NOMO-1 treated with DMSO at 0.1 percent for 48 hours (cell line): ENCODE measurements at regions not wholly inside any gene's neighbourhood (a gene's known extent, or its start where the extent isn't known, plus 50 kb on each side); places are given as distances from the start of the nearest gene placed in this dataset.
"Not testable (repeated sequence)": the region's sequence is repeated elsewhere in the genome, so short reads cannot be mapped to it uniquely, and the experiment has no call there.

ENCODE experiments used
- DNase-seq: peaks from one replicate; lab custom pipeline; 2025; ENCODE audit not compliant: unreplicated experiment; lab: John Stamatoyannopoulos, UW

DNA sequence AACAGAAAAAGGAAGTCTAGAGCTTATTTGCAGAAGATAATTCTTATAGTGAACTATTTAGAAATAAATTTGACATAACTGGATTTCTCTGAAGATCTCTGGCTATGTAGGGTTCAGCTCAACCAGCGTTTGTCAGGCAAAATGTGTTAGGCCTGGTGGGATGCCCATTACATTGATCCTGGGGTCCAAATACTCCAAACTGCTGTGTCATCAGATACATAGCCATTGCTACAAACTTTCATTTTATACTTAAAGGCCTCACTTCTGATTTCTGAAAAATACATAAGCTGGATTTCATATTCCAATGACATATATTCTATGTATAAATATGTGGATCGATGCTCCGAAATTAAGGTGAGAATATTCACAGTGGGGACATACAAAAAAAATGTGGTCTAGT is 1958.9 kb upstream of the TENM3 start:
- DNase-seq, result no peak

DNA sequence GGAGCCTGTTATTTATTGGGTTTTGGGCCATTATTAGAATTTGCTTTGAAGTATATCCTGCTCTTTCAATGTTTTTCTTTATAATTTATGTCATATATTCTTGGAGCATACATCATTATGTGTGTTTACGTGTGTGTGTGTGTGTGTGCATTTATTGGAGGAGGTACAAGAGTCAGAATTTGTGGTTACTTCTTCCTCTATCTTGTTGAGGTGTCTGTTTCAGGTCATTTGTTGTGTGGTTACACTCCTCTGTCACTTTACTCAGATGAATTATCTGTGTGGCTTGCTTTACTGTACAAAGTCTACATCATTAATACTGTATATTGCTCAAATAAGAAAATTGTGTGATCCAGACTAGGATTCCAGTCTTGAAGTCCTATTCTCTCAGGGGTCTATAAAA is 1957.4 kb upstream of the TENM3 start:
- no peak for DNase-seq

DNA sequence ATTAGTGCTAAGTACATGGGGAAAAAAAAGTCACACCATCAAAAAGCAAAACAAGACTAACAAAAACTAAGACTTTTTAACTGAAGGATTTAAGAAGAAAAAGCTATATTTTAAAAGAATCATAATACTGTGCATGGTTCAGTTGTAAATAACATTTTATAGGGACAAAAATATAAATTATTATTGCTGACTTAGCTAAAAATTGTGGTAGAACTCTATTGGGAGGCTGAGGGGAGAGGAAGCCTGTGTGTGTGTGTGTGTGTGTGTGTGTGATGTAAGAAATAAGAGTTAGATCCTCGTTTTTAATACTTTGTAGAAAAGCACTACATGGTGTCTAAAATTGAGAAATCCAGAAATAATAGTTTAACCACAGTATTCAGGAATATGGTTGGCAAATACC is 1950.9 kb upstream of the TENM3 start:
- DNase-seq, result no peak

DNA sequence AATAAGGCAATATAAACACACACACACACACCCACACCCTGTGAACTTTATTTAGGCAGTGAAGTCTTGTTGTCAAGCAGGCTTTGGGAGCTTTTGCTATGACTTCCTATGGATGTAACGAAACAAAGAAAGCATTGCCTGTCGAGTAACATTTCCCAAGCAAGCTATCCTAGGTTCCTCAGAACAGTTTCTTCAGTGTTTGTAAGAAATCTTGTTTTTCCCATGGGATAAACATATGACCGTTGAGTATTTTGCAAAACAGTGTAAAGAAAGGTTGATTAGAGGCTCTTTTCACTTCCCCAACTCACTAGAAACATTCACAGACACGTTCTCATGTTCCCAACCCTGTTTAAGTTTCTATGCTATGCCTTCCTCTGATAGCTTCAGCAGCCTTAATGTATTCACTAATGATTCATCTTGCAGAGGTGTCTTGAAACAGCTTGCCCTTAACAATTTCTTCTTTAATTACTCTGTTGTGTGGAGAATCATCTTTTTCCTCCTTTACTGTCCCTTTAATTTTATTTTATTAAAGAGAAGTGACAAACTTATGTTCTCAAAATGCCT is 1947.1 kb upstream of the TENM3 start:
- no peak for DNase-seq

DNA sequence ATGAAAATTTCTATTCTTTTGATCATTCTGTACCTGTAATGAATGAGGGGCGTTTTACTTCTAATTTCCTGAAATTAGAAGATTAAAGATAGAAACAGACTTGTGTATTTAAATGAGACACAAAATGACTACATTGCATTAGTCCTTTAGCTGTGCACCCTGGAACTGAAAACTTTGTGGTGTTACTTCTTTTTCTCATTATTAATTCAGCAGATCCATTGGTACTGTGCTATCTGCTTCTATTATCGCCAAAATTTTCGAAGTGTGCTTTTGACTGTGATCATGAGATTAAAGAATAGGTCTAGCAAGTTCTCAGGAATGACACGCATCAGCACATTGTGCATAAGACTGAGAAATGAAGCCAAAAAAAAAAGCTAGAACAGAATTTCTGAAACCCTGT is 1938.9 kb upstream of the TENM3 start:
- DNase-seq, result no peak

DNA sequence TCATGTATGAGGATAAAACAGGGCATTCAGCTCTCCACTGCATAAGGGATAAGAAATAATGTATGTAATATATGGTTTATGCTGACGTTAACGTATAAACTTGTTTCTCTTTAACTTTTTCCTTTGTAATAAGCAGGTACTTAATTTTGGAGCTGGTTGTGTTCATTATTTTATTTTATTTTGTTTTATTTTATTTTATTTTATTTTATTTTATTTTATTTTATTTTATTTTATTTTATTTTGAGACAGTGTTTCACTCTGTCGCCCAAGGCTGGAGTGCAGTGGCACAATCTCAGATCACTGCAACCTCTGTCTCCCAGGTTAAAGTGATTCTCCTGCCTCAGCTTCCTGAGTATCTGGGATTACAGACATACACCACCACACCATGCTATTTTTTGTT is 1932.6 kb upstream of the TENM3 start:
- DNase-seq, result no peak

DNA sequence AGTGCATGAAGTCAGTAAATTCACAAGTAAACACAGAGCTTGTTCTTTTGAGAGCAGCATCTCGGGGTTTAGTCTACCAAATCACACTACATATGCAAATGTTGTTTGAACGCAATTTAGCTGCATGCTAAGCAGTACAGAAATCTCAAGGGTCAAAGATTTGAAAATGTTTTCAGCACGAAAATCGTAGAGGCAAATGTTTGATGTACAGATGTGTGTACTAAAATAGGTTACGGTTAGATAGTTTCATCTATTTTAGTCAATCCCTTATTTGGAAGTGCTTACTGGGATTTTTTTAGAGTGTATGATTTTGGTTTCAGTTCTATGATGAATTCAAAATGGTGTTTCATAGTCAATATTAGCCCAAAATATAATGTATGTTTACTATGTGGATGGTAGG is 1928.2 kb upstream of the TENM3 start:
- no peak for DNase-seq

DNA sequence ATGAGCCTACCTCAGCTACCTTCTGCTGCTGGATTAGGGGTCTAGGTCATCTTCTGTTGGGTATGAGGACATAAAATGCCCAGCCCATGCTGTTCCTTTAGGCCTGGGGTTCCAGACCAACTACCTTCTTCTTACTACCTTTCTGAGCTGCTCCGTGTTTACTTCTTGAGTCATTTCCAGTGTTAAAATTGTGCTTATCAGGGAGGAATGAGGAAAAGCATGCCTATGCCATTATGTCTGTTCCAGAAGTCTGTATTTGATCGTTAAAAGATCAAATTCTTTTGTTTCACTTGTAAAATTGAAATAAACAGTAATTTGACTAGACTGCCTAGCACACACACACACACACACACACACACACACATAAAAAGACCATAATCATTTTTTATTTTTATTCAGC is 1912.7 kb upstream of the TENM3 start:
- no peak for DNase-seq

DNA sequence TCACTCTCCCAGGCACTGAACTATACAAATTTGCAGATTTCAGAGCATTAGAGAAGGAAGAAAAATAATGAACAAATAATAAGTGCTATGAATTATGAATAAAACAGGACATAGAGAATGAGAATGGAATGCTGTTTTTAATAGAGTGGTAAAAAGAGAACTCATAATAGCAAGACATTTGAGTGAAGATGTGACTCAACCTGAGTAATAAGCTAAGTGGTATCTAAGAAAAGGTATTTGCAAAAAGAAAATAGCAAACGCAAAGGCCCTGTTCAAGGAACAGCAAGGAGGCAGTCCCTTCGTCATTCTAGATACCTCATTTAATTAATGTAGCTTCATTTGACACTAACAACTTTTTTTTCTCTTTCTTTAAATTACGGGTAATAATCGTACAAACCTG is 1910.0 kb upstream of the TENM3 start:
- DNase-seq, result no peak

DNA sequence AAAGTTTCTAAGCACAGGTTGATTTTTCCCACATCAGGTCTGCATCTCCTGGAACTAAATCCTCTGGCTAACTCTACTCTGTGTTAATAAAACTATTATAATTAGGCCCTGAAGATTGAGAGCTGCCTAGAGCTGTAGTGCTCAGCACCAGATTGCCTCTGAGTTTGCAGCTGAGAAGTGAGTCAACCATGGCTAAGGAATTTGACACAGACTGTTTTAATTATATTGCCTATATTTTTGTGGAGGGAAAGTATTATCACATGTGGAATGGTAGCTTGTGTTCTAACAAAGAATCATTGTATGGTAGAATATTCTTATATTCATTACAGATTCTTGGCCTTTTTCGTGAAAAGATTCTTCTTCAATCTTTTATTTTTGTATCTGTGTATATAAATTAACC is 1907.6 kb upstream of the TENM3 start:
- DNase-seq, result no peak

DNA sequence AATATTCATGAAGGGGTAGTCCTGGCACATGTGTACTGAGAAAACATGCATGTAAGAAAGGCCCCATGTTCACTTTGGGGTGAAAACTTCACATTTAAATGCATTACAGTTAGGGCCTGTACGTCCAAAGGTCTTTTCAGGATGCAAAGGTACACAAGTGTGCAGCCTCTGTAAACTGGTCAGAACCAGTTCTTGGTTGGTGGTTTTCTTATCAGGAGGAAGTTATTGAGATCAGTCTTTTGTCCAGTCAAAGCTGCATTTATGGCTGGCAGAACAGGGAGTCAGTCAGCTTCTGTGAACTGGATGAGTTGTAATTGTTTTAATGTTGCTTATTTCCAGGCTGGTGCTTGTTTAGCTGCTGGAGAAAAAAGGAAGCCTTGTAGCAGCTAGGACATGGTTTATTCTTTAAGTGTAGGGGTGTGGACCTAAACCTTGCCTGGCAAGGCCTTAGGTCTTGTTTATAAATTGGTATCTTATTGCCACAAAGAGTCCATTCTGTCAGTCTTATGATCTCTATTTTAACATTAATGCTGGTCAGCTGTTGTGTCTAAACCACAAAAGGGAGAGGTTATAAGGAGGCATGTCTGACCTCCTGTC is 1906.6 kb upstream of the TENM3 start:
- no peak for DNase-seq

DNA sequence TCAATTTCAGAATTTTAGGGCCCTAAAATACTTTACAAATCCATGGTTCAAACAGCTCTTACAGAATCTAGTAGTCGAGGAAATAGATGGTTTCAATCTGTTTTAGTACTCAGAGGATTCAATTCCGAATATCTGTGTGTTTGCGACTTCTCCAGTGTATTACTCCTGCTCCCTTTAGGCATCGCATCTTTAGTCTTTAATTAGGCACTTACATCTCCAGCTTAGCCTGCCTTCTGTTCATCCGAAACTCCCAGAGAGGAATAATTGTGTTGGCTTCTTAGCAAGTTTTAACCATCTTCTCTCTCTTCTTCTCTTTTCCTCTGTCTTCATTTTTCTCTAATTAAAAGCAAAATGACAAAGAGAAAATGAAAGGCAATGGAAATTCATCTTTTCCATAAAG is 1901.3 kb upstream of the TENM3 start:
- DNase-seq, result no peak

DNA sequence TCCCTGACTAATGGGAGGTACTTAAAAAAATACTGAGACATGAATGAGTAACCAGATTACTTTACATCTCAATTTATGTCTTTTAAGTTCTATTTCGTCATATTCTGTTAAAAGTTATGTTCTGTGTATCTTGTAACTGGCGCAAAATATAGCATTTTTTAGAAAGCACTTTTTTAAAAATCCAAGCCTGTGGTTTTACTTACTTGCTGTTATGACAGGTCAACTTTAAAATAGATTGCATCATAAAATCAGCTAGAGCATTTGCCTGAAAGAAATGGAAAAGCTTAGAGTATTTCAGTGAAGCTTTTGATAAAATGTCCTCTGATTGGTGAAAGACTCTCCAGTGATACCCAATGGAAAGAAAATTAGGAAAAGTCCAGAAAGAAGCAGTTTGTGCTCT is 1892.3 kb upstream of the TENM3 start:
- DNase-seq, result no peak

DNA sequence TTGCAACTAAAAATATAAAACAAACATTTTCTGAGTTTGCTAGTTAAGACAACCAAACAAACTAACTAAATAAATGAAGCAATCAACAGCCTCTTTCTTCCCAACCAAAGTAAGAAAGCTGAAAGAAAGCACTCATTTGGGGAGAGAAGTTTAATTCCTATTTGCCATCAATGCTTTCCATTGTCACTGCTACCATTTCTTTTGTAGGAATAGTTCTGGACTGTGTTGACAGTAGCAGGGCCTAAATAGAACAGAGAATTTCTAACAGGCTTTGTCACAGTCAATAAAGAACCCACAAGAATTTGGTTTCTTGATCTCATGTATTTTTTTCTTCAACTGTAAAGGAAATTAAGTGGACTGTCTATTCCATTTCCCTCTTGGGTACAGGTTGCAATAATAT is 1886.4 kb upstream of the TENM3 start:
- DNase-seq, result no peak

DNA sequence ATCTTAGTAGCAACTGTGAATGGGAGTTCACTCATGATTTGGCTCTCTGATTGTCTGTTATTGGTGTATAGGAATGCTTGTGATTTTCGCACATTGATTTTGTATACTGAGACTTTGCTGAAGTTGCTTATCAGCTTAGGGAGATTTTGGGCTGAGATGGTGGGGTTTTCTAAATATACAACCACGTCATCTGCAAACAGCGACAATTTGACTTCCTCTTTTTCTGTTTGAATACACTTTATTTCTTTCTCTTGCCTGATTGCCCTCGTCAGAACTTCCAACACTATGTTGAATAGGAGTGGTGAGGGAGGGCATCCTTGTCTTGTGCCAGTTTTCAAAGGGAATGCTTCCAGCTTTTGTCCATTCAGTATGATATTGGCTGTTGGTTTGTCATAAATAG is 1883.1 kb upstream of the TENM3 start:
- not testable (repeated sequence) for DNase-seq

DNA sequence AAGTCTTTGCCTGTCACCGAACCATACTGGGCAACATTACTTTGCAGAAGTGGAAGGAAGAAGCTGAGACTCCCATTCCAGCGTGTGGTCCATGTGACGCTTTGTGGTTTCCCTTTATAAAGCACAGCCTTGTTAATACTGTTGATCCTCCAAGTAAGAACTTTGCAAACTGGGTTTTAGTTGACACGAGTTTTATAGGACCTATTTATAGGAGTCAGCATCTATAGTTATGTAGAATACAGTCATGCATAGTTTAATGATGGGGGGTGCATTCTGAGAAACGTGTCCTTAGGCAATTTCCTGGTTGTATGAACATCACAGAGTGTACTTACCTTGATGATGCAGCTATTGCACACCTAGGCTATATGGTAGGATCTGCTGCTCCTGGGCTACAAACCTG is 1879.4 kb upstream of the TENM3 start:
- peak; percentile 53 for DNase-seq

DNA sequence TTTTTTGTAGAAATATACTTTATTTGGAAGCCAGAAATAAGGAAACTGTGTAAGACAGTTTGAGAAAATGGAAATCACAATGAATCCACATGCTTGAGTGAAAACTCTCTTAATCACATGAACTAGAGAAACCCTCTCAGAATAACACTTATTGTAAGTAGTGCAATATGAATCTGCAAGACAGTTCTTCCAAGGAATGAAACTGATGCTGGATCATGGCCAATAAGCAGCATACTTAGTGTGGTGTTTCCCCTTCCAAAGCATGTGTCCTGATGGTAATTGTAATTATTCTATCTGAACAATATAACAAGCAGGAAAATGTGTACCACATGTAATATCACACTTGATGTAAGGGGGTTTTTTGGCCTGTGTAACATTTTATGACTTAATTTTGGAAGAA is 1870.5 kb upstream of the TENM3 start:
- DNase-seq, result no peak

DNA sequence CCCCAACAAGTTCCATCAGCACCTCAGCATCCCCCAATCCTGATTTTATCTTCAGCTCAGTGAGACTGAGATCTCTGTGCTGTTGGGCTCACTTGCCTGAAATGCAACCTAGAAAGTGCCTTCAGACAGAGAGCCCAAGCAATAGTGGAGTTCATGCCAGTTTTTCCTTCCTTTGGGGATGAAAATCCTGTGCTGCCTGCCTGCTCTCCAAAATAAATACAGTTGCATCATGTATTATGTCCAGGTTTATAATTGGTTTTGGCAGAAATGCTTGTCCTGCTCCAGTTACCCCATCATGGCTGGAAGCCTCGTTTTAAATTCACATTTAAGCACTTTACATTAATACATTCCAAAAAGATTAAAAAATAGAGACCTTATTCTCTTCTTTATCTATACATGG is 1865.5 kb upstream of the TENM3 start:
- DNase-seq, result no peak

DNA sequence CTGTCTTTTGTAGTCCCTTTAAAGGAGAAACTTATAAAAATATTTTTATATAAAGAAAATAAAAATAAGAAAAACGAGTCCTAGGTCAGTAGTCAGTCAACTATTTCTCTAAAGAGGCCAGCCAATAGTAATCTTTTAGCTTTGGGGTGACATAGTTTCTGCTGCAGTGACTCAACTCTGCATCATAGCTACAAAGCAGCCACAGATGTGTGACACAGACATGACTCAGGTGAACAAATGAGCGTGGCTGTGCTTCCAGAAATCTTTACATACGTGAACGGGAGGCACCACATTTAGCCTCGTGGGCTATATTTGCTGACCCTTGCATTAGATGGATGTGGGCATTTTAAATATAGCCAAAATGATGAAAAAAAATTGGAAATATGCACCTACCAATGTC is 1862.5 kb upstream of the TENM3 start:
- DNase-seq, result no peak

DNA sequence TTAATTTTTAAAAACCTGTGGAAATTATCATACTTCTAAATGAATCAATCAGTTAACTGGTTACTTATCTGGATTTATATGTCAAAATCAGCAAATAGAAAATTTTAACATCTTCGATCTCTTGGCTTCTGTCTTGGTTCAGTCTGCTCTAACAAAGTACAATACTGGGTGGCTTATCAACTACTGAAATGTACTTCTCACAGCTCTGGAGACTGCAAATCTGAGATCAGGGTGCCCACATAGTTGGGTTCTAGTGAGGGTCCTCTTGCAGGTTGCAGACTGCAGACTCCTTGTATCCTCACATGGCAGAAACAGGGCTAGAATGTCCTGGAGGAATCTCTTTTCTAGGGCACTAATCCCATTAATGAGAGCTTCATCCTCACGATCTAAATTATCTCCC is 1851.6 kb upstream of the TENM3 start:
- no peak for DNase-seq

DNA sequence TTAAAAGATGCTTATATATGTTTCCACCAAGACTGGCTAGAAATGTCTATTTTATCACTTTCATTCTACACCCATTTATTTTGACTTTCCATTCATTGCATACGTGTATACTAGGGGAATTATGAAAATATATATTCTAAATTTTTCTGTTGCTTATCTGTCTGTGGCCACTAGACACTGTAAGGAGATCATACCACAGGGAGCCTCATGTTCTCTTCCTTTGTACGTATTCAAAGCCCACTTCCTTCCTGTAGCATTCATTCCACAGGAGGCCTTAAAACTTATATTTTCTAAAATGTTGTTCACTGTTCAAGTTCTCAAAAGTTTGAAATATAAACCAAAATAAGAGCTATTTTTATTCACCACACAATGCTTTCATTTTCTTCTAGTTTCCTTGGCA is 1848.9 kb upstream of the TENM3 start:
- no peak for DNase-seq

DNA sequence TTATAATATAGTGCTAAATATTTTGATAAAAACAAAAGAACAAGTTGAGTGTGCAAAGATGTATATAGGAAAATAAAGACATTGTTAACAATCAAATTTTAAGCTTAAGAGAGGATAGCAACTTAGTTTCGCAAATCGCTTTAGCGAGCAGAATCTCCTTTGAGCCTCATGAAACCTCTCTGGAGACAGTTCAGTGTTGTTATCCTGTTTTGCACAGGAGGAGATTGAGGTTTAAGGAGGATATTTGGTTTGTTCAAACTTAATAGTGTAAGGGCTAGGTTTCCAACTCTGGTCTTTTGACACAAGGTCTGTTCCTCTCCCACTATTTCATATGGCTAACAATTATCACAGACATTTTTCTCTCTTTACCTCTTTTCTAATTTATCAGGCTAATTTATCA is 1848.5 kb upstream of the TENM3 start:
- no peak for DNase-seq

DNA sequence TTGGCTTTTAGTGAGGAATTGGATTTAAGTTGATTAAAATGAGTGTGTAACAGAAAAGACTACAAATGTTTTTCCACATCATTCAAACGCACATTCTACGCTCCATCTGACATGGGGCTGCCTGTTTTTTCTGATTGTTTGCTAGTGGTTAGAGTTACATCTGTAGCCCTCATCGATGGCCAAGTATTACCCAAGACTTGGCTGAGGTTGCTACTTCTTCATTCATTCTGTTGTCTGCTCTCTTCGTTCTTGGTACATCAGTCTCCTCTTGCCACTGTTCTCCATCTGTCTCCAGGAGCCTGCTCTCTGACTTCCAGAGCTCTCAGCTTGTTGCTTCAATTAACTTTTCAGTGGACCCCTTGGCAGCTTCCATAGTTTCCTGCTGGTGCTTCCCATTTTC is 1844.6 kb upstream of the TENM3 start:
- no peak for DNase-seq
